ENCODE measurements at regions not wholly inside any gene's neighbourhood (a gene's known extent, or its start where the extent isn't known, plus 50 kb on each side); places are given as distances from the start of the nearest gene placed in this dataset.

- DNase-seq (ENCODE audit: low read depth, low spot score), result no peak
Measured at GRCh38 chr9:109880276-109881169, 100.5 kb downstream of the PALM2AKAP2 start.

- no peak for DNase-seq (ENCODE audit: low read depth, low spot score)
Measured at GRCh38 chr9:109883623-109884022, 103.6 kb downstream of the PALM2AKAP2 start.

- DNase-seq (ENCODE audit: low read depth, low spot score), result no peak
Measured at GRCh38 chr9:109886041-109886440, 106.0 kb downstream of the PALM2AKAP2 start.

- DNase-seq (ENCODE audit: low read depth, low spot score), result no peak
Measured at GRCh38 chr9:109886617-109887016, 106.6 kb downstream of the PALM2AKAP2 start.

- no peak for DNase-seq (ENCODE audit: low read depth, low spot score)
Measured at GRCh38 chr9:109887079-109887478, 107.1 kb downstream of the PALM2AKAP2 start.

GRCh38 chr9:109888695-109889094, 108.7 kb downstream of the PALM2AKAP2 start:
- no peak for DNase-seq (ENCODE audit: low read depth, low spot score)

- no peak for DNase-seq (ENCODE audit: low read depth, low spot score)
Measured at GRCh38 chr9:109889456-109889855, 109.5 kb downstream of the PALM2AKAP2 start.

- no peak for DNase-seq (ENCODE audit: low read depth, low spot score)
Measured at GRCh38 chr9:109893241-109893640, 113.2 kb downstream of the PALM2AKAP2 start.

GRCh38 chr9:109894473-109894872, 114.5 kb downstream of the PALM2AKAP2 start:
- no peak for DNase-seq (ENCODE audit: low read depth, low spot score)

GRCh38 chr9:109894921-109895758, 115.1 kb downstream of the PALM2AKAP2 start:
- no peak for DNase-seq (ENCODE audit: low read depth, low spot score)

- no peak for DNase-seq (ENCODE audit: low read depth, low spot score)
Measured at GRCh38 chr9:109901201-109901600, 121.2 kb downstream of the PALM2AKAP2 start.

GRCh38 chr9:109903515-109904138, 123.6 kb downstream of the PALM2AKAP2 start:
- peak; percentile 30 for DNase-seq (ENCODE audit: low read depth, low spot score)

- DNase-seq (ENCODE audit: low read depth, low spot score), result no peak
Measured at GRCh38 chr9:109904666-109905065, 124.7 kb downstream of the PALM2AKAP2 start.

- no peak for DNase-seq (ENCODE audit: low read depth, low spot score)
Measured at GRCh38 chr9:109905472-109905871, 125.5 kb downstream of the PALM2AKAP2 start.

GRCh38 chr9:109906766-109907382, 126.9 kb downstream of the PALM2AKAP2 start:
- no peak for DNase-seq (ENCODE audit: low read depth, low spot score)

- no peak for DNase-seq (ENCODE audit: low read depth, low spot score)
Measured at GRCh38 chr9:109907400-109907799, 127.4 kb downstream of the PALM2AKAP2 start.

- DNase-seq (ENCODE audit: low read depth, low spot score), result no peak
Measured at GRCh38 chr9:109907810-109908458, 127.9 kb downstream of the PALM2AKAP2 start.

GRCh38 chr9:109908459-109909390, 128.7 kb downstream of the PALM2AKAP2 start:
- DNase-seq (ENCODE audit: low read depth, low spot score), result no peak

- no peak for DNase-seq (ENCODE audit: low read depth, low spot score)
Measured at GRCh38 chr9:109910671-109911518, 130.9 kb downstream of the PALM2AKAP2 start.

Data from activated CD4-positive, CD25-positive, alpha-beta regulatory T cell treated with anti-CD3 and anti-CD28 coated beads, Interleukin-2, amount 50 U/mL, for 16 hours (primary cell).